Activated CD8-positive, alpha-beta memory T cell treated with anti-CD3 and anti-CD28 coated beads, Interleukin-2, amount 10 ng/mL, durations not matched to agents 7 days and 5 days (primary cell): ENCODE measurements at regions not wholly inside any gene's neighbourhood (a gene's known extent, or its start where the extent isn't known, plus 50 kb on each side); places are given as distances from the start of the nearest gene placed in this dataset.

Source experiments
- ATAC-seq: fragments of 150-1000 bp; cut with Tn5 transposase; one replicate; pipeline ENCODE4 v1.10.0; 2021; ENCODE audit warnings: moderate library complexity
- CTCF ChIA-PET: fragments of 350-600 bp; sonication (Branson Sonifier 250); formaldehyde crosslinking; loops from one replicate; lab custom pipeline; 2021; ENCODE audit warnings: antibody characterized with exemption; lab: Charles Lee
- DNase-seq: peaks from one replicate; pipeline ENCODE4 v3.0.0-alpha.2; 2020
- H3K27ac Mint-ChIP-seq: one replicate; pipeline ENCODE4 v1.8.0; 2021; ENCODE audit warnings: mild to moderate bottlenecking, mixed read lengths
- H3K27me3 Mint-ChIP-seq: one replicate; pipeline ENCODE4 v1.8.0; 2021; ENCODE audit warnings: mixed read lengths
- H3K36me3 Mint-ChIP-seq: one replicate; pipeline ENCODE4 v1.8.0; 2021; ENCODE audit warnings: mild to moderate bottlenecking, mixed read lengths
- H3K4me1 Mint-ChIP-seq: one replicate; pipeline ENCODE4 v1.8.0; 2021; ENCODE audit warnings: mixed read lengths
- H3K4me3 Mint-ChIP-seq: one replicate; pipeline ENCODE4 v1.8.0; 2021; ENCODE audit warnings: mild to moderate bottlenecking, moderate library complexity, mixed read lengths
- H3K9me3 Mint-ChIP-seq: one replicate; pipeline ENCODE4 v1.8.0; 2022; ENCODE audit warnings: low read depth, mixed read lengths

DNA sequence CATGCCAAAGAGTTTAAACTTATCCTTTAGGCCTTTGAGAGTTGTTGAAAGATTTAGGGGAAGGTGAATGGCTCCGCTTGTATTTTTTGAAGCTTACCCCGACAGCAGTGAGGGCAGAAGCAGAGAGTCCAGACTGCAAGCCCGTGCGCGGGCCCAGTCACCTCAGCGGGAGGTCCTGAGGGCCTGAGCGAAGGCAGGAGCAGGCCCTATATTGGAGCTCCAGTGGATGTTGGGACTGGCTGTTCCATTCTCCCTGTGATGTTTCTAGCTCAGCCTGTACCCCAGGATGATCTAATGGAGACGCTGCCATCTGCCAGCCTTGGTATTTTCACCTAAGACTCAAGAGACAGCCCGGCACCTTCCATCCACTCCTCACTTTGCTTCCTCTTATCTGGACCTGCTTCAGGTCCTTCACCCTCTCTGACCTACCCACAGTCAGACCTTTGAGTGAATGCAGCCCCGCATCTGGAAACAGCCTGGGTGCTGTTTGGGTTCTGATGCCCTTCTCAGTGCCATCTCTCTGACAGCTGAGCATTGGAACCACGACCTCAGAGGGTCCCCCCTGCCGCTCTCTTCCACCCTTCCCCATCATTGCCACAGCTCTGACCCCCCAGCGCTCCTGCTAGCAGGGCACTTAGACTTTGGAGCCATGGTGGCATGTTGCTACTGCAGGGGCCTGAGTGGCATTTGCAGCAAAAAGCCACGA, 628.2 kb upstream of the CADM1 start:
- Mint-ChIP-seq H3K27ac (no peak overlapping the region), H3K9me3 (no peaks in the 10 kb centered on the region), H3K4me1 (no peaks in the 10 kb centered on the region), H3K27me3 (no peaks in the 10 kb centered on the region), H3K36me3 (no peaks in the 10 kb centered on the region), H3K4me3 (no peak overlapping the region)
- no peak for DNase-seq
- CTCF ChIA-PET: no interaction called here
- ATAC-seq: no peak

DNA sequence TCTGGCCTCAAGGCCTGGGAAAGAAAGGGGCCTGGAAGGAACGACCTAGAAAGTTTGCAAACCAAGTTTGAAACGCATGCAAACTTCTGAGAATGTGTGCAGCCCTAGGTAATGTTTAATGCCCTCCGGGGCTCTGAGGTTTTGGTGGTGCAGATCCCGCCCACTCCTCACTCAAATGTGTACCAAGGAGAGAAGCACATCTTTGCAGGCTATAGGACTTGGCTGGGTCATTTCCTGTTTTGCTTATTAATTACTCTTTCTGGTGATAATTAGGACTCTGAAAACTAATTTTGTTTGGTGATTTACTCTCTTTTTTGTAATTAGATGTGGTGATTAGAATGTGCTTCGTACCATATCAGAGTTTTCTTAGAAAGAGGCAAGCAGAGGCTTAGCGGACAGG, 625.9 kb upstream of the CADM1 start:
- Mint-ChIP-seq H3K27me3 (no peaks in the 10 kb centered on the region), H3K4me1 (no peaks in the 10 kb centered on the region), H3K9me3 (no peaks in the 10 kb centered on the region), H3K36me3 (no peaks in the 10 kb centered on the region), H3K4me3 (no peak overlapping the region), H3K27ac (no peak overlapping the region)
- CTCF ChIA-PET: no interaction called here
- no peak for ATAC-seq
- no peak for DNase-seq

DNA sequence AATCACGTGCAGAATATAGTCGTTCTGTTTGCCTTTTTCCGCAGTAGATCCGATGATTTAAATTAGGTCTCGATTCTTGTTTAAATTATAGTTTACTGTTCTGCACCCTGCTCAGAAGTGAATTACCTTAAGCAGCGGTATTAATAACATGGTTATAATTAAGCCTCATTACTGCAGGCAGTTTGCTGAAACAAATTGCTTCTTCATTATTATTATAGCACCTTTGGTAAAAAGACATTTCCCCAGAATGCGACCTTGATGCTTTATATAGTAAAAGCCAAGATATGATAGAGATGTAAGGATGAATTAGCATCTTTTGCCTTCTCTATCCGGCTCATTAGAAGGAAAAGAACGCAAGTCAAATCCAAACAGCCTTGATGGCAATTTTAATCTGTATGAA, 625.2 kb upstream of the CADM1 start:
- no peaks in the 10 kb centered on the region for H3K36me3 Mint-ChIP-seq

DNA sequence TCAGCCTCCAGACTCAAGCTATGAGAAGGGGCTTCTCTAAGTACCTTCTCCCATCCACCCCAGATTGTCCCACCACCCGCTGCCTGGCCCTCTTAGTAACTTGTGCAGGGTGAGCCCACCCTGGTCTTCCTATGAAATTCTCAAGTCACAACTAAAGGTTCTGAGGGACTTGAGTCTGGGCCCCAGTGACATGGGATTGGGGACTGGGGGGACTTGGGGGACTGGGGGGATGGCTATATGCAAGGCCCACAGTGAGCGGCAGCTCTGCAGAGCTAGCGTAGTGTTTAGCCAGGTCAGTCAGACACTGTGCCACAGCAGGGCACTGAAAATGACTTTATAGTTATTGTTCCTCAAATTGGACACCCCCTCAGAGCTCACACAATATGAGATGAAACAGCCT, 622.3 kb upstream of the CADM1 start:
- no peaks in the 10 kb centered on the region for H3K27me3 Mint-ChIP-seq
- no peaks in the 10 kb centered on the region for H3K9me3 Mint-ChIP-seq
- ATAC-seq: no peak
- CTCF ChIA-PET: no interaction called here
- no peak overlapping the region for H3K4me3 Mint-ChIP-seq
- H3K36me3 Mint-ChIP-seq: no peaks in the 10 kb centered on the region
- no peaks in the 10 kb centered on the region for H3K4me1 Mint-ChIP-seq
- H3K27ac Mint-ChIP-seq: no peak overlapping the region
- DNase-seq: no peak

More for the DNA sequence above, 625.2 kb upstream of the CADM1 start:
- no peak overlapping the region for H3K4me3 Mint-ChIP-seq
- H3K27me3 Mint-ChIP-seq: no peaks in the 10 kb centered on the region
- no peaks in the 10 kb centered on the region for H3K4me1 Mint-ChIP-seq
- H3K27ac Mint-ChIP-seq: no peak overlapping the region
- ATAC-seq (no peak), DNase-seq (no peak)
- CTCF ChIA-PET: no interaction called here
- no peaks in the 10 kb centered on the region for H3K9me3 Mint-ChIP-seq

DNA sequence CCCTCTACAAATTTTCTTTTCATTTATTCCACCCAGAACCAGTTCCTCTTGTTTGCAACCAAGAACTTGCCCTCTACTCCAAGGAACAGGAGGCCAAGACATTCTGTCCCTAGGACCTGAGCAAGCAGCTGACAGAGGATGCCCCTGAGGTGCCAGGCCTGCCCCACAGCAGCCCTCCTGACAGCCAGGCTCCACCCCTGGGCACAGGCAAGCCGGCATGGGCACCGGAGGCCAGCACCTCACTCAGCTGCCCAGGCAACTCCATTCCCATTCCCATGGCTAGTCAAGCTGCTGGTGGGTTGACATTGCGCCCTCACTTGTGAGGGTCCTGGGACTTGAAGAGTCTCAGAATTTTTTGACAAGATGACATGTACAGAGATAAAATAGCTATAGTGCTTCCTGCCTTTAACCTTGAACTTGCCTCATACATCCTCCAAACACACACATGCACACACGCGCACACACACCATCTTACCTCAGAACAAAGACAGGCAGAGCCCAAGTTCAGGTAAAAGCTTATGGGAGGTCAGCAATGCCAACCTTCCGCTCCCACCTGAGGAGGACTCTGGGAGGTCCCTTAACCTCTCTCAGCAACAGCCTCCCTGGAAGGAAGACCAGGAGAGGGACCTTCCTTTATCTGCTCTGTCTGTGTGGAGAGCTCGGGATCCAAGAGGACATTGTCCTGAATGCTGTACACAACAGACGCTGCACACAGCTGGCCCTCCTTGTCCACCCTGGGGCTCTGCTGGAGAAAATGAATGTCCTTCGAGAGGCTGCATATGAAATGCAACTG, 620.9 kb upstream of the CADM1 start:
- no peaks in the 10 kb centered on the region for H3K27me3 Mint-ChIP-seq
- no peak for ATAC-seq
- no peaks in the 10 kb centered on the region for H3K36me3 Mint-ChIP-seq
- no peaks in the 10 kb centered on the region for H3K9me3 Mint-ChIP-seq
- no peaks in the 10 kb centered on the region for H3K4me1 Mint-ChIP-seq
- H3K4me3 Mint-ChIP-seq: no peak overlapping the region
- DNase-seq: no peak
- CTCF ChIA-PET: no interaction called here
- H3K27ac Mint-ChIP-seq: no peak overlapping the region

DNA sequence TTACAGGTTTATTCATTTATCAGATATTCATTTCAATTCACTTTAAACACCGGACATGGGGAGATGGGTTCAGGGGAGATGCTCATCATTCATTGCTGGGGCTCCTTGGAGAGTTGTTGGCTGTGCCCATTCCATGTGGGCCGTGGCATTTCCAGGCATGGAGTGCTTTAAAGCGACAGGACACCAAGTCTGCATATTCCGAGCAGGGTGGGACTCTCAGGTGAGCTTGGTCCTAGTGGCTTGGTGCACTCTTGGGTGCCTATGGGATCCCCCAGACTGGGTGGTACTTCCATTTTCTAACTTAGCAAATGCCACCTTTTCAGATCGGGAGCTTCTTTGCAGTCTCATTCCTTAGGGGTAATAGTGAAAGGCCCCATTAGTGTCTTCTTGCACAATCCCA, 619.5 kb upstream of the CADM1 start:
- ATAC-seq (no peak), DNase-seq (no peak)
- Mint-ChIP-seq H3K4me1 (no peaks in the 10 kb centered on the region), H3K9me3 (no peaks in the 10 kb centered on the region), H3K27ac (no peak overlapping the region), H3K36me3 (no peaks in the 10 kb centered on the region), H3K4me3 (no peak overlapping the region), H3K27me3 (no peaks in the 10 kb centered on the region)
- CTCF ChIA-PET: no interaction called here

DNA sequence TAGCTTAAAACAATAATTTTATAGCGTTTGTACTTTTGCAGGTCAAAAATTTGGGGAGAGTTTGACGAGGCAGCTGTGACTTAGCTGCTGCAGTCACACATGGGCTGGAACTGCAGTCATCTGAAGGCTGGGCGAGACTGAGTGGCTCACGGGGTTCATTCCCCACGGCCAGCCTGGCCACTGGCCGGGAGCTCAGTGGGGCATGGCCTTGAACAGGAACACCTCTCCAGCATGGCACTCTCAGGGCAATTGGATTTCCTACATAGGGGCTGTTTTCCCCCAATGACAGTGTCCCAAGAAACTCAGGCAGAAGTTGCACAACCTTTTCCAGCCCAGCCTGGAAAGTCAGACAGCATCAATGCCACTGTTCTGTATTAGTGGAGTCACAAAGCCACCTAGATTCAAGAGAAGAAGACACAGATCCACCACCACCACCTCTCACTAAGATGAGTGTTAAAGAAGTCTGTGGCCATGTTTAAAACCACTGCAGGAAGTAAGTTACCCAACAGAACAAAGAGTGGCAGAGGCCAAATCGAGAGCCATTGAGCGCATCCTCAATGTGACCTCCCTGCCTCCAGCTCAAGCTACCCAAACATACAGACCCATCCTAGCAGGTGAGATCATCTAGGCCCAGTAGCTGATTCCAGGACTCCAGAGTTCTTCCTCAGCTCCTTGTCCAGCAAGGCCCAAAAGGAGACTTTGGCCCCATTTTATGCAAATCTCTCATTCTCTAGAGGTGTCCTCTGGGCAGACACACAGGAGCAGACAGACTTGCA, 618.7 kb upstream of the CADM1 start:
- Mint-ChIP-seq H3K27ac (no peak overlapping the region), H3K36me3 (no peaks in the 10 kb centered on the region), H3K9me3 (no peaks in the 10 kb centered on the region), H3K4me3 (no peak overlapping the region), H3K27me3 (no peaks in the 10 kb centered on the region), H3K4me1 (no peaks in the 10 kb centered on the region)
- CTCF ChIA-PET: no interaction called here
- no peak for ATAC-seq
- DNase-seq: no peak

DNA sequence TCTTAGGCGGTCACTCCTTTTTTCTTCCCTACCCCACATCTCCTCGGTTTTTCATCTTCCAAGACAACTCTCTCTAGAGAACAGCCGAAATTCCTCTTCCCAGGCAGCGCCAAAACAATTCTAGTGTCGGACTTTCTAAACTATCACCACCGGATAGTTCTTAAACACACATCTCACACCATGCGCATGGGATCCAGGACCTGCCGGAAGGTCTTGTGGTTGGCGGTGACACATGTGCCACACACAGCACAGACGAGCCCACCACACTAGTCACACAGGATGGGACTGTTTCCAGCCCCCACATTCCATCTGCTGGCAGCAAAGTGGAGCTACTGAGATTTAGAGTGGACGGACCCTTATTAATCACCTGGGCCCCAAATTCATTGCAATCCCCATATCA, 614.9 kb upstream of the CADM1 start:
- no peaks in the 10 kb centered on the region for H3K9me3 Mint-ChIP-seq
- H3K4me3 Mint-ChIP-seq: no peak overlapping the region
- DNase-seq (no peak), ATAC-seq (no peak)
- H3K27me3 Mint-ChIP-seq: no peaks in the 10 kb centered on the region
- CTCF ChIA-PET: no interaction called here
- no peaks in the 10 kb centered on the region for H3K36me3 Mint-ChIP-seq
- H3K27ac Mint-ChIP-seq: no peak overlapping the region
- H3K4me1 Mint-ChIP-seq: no peaks in the 10 kb centered on the region

DNA sequence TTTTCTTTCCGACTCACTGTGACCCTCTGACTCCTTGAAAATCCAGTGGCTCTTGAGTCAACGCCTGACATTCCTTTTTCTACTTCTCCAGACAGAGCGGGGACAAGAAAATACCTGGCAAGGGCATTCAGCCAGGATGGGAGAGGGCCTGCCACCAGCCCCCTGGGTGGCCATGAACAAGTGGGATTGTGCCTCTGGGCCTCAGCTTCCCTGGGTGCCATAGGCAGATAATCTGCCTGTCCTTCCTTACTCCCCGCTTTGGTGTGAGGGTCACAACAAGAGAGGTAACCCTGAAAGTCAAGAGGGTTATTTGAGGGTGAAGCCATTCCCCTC, 613.9 kb upstream of the CADM1 start:
- H3K4me3 Mint-ChIP-seq: no peak overlapping the region
- no peaks in the 10 kb centered on the region for H3K4me1 Mint-ChIP-seq
- H3K9me3 Mint-ChIP-seq: no peaks in the 10 kb centered on the region
- H3K36me3 Mint-ChIP-seq: no peaks in the 10 kb centered on the region
- no peaks in the 10 kb centered on the region for H3K27me3 Mint-ChIP-seq
- DNase-seq: no peak
- CTCF ChIA-PET: no interaction called here
- H3K27ac Mint-ChIP-seq: no peak overlapping the region
- ATAC-seq: no peak

DNA sequence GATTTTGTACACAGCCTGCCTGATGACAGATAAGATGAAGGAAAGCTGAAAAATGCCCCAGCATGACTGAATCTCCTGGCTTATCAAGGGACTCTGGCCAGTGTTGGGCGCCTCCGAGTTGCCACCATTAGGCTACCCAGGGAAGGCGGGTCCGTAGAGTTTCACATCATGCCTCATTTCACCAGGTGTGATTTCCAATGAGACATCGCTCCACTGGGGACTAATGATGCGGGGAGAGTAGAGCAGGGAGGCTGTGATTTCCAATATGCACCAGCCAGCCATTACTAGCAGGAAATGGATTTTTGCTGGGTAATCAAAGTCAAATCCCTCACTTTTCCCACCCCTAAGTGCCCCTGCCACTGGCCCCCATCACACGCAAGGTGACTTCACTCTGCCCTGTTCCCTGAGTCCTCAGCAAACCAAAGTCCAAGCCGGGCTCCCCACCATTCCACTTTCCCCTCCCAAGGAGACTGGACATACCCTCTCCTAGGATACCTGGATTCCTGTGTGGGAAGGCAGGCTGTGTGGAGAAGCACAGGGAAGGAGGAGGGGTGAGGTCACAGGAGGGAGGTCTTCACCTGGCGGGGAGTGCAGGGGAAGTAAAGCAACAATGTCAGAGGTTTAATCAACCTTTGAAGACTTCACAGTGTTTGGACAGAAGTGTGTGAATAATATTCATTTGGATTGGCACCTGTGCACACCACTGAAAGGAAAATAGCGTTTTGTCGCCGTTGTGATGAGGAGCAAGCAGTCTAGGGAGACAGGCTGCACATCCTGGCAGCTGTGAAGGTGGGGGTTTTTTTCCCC, 613.3 kb upstream of the CADM1 start:
- Mint-ChIP-seq H3K36me3 (no peaks in the 10 kb centered on the region), H3K27ac (no peak overlapping the region), H3K4me3 (no peak overlapping the region), H3K4me1 (no peaks in the 10 kb centered on the region), H3K9me3 (no peaks in the 10 kb centered on the region), H3K27me3 (no peaks in the 10 kb centered on the region)
- CTCF ChIA-PET: no interaction called here
- no peak for DNase-seq
- ATAC-seq: no peak

DNA sequence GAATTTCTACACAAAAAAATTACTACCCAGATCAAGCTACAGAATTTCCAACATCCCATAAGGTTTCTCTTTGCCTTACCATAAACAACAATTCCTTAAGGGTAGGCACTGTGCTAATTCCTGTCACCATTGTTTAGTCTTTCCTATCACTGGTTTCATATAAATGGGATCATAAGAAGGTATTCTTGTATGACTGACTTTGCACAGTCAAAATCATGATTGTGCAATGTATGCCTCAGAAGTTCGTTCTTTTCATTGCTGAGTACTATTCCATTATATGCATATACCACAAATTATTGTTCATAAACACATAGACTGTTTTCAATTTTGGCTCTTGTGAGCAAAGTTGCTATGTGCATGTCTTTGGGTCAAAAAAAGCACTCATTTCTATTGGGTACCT, 611.6 kb upstream of the CADM1 start:
- CTCF ChIA-PET: no interaction called here
- H3K4me1 Mint-ChIP-seq: no peaks in the 10 kb centered on the region
- H3K27ac Mint-ChIP-seq: no peak overlapping the region
- no peaks in the 10 kb centered on the region for H3K27me3 Mint-ChIP-seq
- ATAC-seq: no peak
- H3K9me3 Mint-ChIP-seq: no peaks in the 10 kb centered on the region
- DNase-seq: no peak
- H3K4me3 Mint-ChIP-seq: no peak overlapping the region
- no peaks in the 10 kb centered on the region for H3K36me3 Mint-ChIP-seq

DNA sequence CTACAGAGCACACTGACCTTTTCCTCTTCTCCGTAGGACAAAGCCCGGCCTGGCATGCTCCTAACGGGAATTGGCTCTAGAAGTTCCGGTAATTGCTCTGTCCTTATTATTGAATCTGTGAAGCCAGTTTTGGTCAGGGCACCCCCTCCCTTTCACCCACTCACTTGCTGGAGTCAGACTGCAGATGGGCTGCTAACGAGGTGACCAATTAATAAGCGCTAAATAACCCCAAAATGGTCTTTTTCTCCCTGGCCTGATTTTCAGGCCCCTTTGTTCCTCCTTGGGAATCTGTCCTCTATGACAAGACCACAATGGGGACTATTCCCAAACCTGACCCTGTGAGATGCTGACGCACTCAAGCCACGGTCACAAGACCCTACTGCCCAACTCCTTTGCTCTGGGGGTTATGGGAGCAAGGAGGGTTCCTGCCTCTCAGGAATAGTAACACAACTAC, 610.0 kb upstream of the CADM1 start:
- H3K4me3 Mint-ChIP-seq: no peak overlapping the region
- H3K27me3 Mint-ChIP-seq: no peaks in the 10 kb centered on the region
- CTCF ChIA-PET: no interaction called here
- H3K27ac Mint-ChIP-seq: no peak overlapping the region
- no peaks in the 10 kb centered on the region for H3K9me3 Mint-ChIP-seq
- H3K4me1 Mint-ChIP-seq: no peaks in the 10 kb centered on the region
- H3K36me3 Mint-ChIP-seq: no peaks in the 10 kb centered on the region
- ATAC-seq: no peak
- DNase-seq: no peak
